ENCODE measurements at regions not wholly inside any gene's neighbourhood (a gene's known extent, or its start where the extent isn't known, plus 50 kb on each side); places are given as distances from the start of the nearest gene placed in this dataset.
"Not testable (repeated sequence)": the region's sequence is repeated elsewhere in the genome, so short reads cannot be mapped to it uniquely, and the experiment has no call there.

- Histone ChIP-seq H3K79me2 (ENCODE audit: low read length) (no peaks in the 10 kb centered on the region), H3K27me3 (ENCODE audit: low read depth, low read length) (no peaks in the 10 kb centered on the region), H3K4me1 (ENCODE audit: low read length) (no peaks in the 10 kb centered on the region), H3K27ac (ENCODE audit: low read length) (no peak overlapping the region), H4K20me1 (ENCODE audit: insufficient read depth, low read length) (no peaks in the 10 kb centered on the region), H3K4me2 (ENCODE audit: low read length) (no peak overlapping the region), H3K4me3 (ENCODE audit: low read length) (no peak overlapping the region), H3K36me3 (replicated peaks; ENCODE audit: low read depth, low read length) (no peaks in the 10 kb centered on the region), H3K9me3 (ENCODE audit: insufficient read depth, low read length) (no peaks in the 10 kb centered on the region), H3K9ac (ENCODE audit: low read length) (no peak overlapping the region), H2AFZ (ENCODE audit: low read depth, low read length) (no peak overlapping the region)
- TF ChIP-seq EZH2phosphoT487 (IDR thresholded peaks at IDR 0.05; ENCODE audit: low read depth) (no peak), CTCF (IDR thresholded peaks at IDR 0.05; ENCODE audit: low read depth, low read length) (no peak)
Observed at GRCh38 chr13:64579331-64579730, 2650.8 kb downstream of the PCDH9 start.

- no peaks in the 10 kb centered on the region for H3K4me1 ChIP-seq (ENCODE audit: low read length)
- no peaks in the 10 kb centered on the region for H3K9me3 ChIP-seq (ENCODE audit: insufficient read depth, low read length)
- H3K27me3 ChIP-seq (ENCODE audit: low read depth, low read length): no peaks in the 10 kb centered on the region
- no peaks in the 10 kb centered on the region for H3K79me2 ChIP-seq (ENCODE audit: low read length)
- no peak overlapping the region for H3K4me2 ChIP-seq (ENCODE audit: low read length)
- no peaks in the 10 kb centered on the region for H3K36me3 ChIP-seq (replicated peaks; ENCODE audit: low read depth, low read length)
- H3K9ac ChIP-seq (ENCODE audit: low read length): no peak overlapping the region
- no peaks in the 10 kb centered on the region for H4K20me1 ChIP-seq (ENCODE audit: insufficient read depth, low read length)
- H3K4me3 ChIP-seq (ENCODE audit: low read length): no peak overlapping the region
- TF ChIP-seq CTCF (IDR thresholded peaks at IDR 0.05; ENCODE audit: low read depth, low read length): no peak
- TF ChIP-seq EZH2phosphoT487 (IDR thresholded peaks at IDR 0.05; ENCODE audit: low read depth): no peak
- H3K27ac ChIP-seq (ENCODE audit: low read length): no peak overlapping the region
- no peak overlapping the region for H2AFZ ChIP-seq (ENCODE audit: low read depth, low read length)
Observed at GRCh38 chr13:64568748-64569147, 2661.4 kb downstream of the PCDH9 start.

- H3K79me2 ChIP-seq (ENCODE audit: low read length); H3K9ac ChIP-seq (ENCODE audit: low read length); H3K4me1 ChIP-seq (ENCODE audit: low read length); H3K4me3 ChIP-seq (ENCODE audit: low read length); H3K9me3 ChIP-seq (ENCODE audit: insufficient read depth, low read length); H3K27me3 ChIP-seq (ENCODE audit: low read depth, low read length); H3K4me2 ChIP-seq (ENCODE audit: low read length); H2AFZ ChIP-seq (ENCODE audit: low read depth, low read length); H4K20me1 ChIP-seq (ENCODE audit: insufficient read depth, low read length); H3K36me3 ChIP-seq (replicated peaks; ENCODE audit: low read depth, low read length); H3K27ac ChIP-seq (ENCODE audit: low read length): not testable (repeated sequence)
Observed at GRCh38 chr13:64558031-64558430, 2672.1 kb downstream of the PCDH9 start.

- no peak overlapping the region for H3K9ac ChIP-seq (ENCODE audit: low read length)
- no peaks in the 10 kb centered on the region for H3K36me3 ChIP-seq (replicated peaks; ENCODE audit: low read depth, low read length)
- no peak overlapping the region for H3K4me2 ChIP-seq (ENCODE audit: low read length)
- H2AFZ ChIP-seq (ENCODE audit: low read depth, low read length): no peak overlapping the region
- H3K27ac ChIP-seq (ENCODE audit: low read length): no peak overlapping the region
- TF ChIP-seq CTCF (IDR thresholded peaks at IDR 0.05; ENCODE audit: low read depth, low read length) (no peak), EZH2phosphoT487 (IDR thresholded peaks at IDR 0.05; ENCODE audit: low read depth) (no peak)
- H3K79me2 ChIP-seq (ENCODE audit: low read length): no peaks in the 10 kb centered on the region
- no peaks in the 10 kb centered on the region for H4K20me1 ChIP-seq (ENCODE audit: insufficient read depth, low read length)
- H3K27me3 ChIP-seq (ENCODE audit: low read depth, low read length): no peaks in the 10 kb centered on the region
- no peak overlapping the region for H3K4me3 ChIP-seq (ENCODE audit: low read length)
- peaks cover 5% of the 10 kb centered on the region for H3K4me1 ChIP-seq (ENCODE audit: low read length)
- H3K9me3 ChIP-seq (ENCODE audit: insufficient read depth, low read length): no peaks in the 10 kb centered on the region
Observed at GRCh38 chr13:64556376-64556775, 2673.8 kb downstream of the PCDH9 start.
